Calu3 (cell line): ENCODE measurements at regions not wholly inside any gene's neighbourhood (a gene's known extent, or its start where the extent isn't known, plus 50 kb on each side); places are given as distances from the start of the nearest gene placed in this dataset.

Experiments
- BruUV-seq: library from RNA; stranded (reverse); fragments of 400-500 nt; replicated peaks from 2 replicates; lab custom pipeline; 2021; lab: Mats Ljungman, UMichigan
- CTCF ChIA-PET: fragments of 300-600 bp; sonication (Branson Sonifier 250); formaldehyde crosslinking; loops from one replicate; lab custom pipeline; 2022; ENCODE audit warnings: antibody characterized with exemption; lab: Charles Lee
- DNase-seq: peaks from one replicate; pipeline ENCODE4 v3.0.0; 2022
- H3K27ac Mint-ChIP-seq: one replicate; pipeline ENCODE4 v1.8.0; 2022; ENCODE audit warnings: mixed read lengths; ENCODE audit not compliant: unreplicated experiment
- H3K27me3 Mint-ChIP-seq: one replicate; pipeline ENCODE4 v1.8.0; 2022; ENCODE audit warnings: mixed read lengths; ENCODE audit not compliant: unreplicated experiment
- H3K36me3 Mint-ChIP-seq: one replicate; pipeline ENCODE4 v1.8.0; 2022; ENCODE audit warnings: mild to moderate bottlenecking, moderate library complexity, mixed read lengths; ENCODE audit not compliant: insufficient read depth, unreplicated experiment
- H3K4me1 Mint-ChIP-seq: one replicate; pipeline ENCODE4 v1.8.0; 2022; ENCODE audit warnings: mild to moderate bottlenecking, low read depth, mixed read lengths; ENCODE audit not compliant: unreplicated experiment
- H3K4me3 Mint-ChIP-seq: one replicate; pipeline ENCODE4 v1.8.0; 2022; ENCODE audit warnings: mild to moderate bottlenecking, low read depth, moderate library complexity, mixed read lengths; ENCODE audit not compliant: unreplicated experiment
- H3K9me3 Mint-ChIP-seq: one replicate; pipeline ENCODE4 v1.8.0; 2022; ENCODE audit warnings: low read depth, mixed read lengths; ENCODE audit not compliant: unreplicated experiment
- intact Hi-C: fragments of 100-400 bp; cut with micrococcal nuclease; formaldehyde crosslinking; loops from one replicate; pipeline ENCODE4 v1.10.0; 2022; ENCODE audit not compliant: unreplicated experiment
- TF ChIP-seq, protein P1 (sequence below): fragments of 200-600 bp; IDR thresholded peaks from one replicate; pipeline ENCODE4 v1.8.0; 2022; ENCODE audit warnings: antibody characterized with exemption; ENCODE audit not compliant: unreplicated experiment

- TF ChIP-seq, protein P1, sequence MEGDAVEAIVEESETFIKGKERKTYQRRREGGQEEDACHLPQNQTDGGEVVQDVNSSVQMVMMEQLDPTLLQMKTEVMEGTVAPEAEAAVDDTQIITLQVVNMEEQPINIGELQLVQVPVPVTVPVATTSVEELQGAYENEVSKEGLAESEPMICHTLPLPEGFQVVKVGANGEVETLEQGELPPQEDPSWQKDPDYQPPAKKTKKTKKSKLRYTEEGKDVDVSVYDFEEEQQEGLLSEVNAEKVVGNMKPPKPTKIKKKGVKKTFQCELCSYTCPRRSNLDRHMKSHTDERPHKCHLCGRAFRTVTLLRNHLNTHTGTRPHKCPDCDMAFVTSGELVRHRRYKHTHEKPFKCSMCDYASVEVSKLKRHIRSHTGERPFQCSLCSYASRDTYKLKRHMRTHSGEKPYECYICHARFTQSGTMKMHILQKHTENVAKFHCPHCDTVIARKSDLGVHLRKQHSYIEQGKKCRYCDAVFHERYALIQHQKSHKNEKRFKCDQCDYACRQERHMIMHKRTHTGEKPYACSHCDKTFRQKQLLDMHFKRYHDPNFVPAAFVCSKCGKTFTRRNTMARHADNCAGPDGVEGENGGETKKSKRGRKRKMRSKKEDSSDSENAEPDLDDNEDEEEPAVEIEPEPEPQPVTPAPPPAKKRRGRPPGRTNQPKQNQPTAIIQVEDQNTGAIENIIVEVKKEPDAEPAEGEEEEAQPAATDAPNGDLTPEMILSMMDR: no peak
- no peak for DNase-seq
- H3K4me3 Mint-ChIP-seq: no peak overlapping the region
- H3K27ac Mint-ChIP-seq: no peak overlapping the region
- BruUV-seq: no TSS peak
- CTCF ChIA-PET: no interaction called here
- intact Hi-C loops: no loop called here
- no peaks in the 10 kb centered on the region for H3K27me3 Mint-ChIP-seq
- H3K9me3 Mint-ChIP-seq: no peaks in the 10 kb centered on the region
- H3K36me3 Mint-ChIP-seq: no peaks in the 10 kb centered on the region
- no peaks in the 10 kb centered on the region for H3K4me1 Mint-ChIP-seq
Measured at GRCh38 chr1:219371471-219371870, 197.8 kb downstream of the LYPLAL1 start.

DNA sequence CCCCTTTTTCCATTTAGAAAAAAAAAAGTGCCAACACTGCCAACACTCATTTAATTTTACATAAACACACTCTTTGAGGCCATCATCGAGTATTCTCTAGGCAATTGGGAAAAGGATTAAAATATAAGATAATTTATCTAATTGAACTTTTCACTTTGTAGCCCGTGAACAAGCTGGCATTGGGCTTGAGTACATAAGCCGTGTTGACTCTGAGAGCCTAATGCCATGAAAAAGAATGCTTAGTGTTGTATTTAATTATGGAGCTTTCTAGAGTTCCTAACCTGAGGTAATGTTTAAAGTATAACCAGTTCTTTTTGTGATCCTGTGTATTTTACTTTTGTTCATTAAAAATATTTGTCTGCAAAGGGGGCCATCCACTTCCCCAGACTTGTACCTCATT is 193.8 kb downstream of the LYPLAL1 start:
- Mint-ChIP-seq H3K4me3 (no peak overlapping the region), H3K36me3 (no peaks in the 10 kb centered on the region), H3K4me1 (no peaks in the 10 kb centered on the region), H3K27me3 (no peaks in the 10 kb centered on the region), H3K27ac (no peak overlapping the region), H3K9me3 (no peaks in the 10 kb centered on the region)
- intact Hi-C loops: no loop called here
- DNase-seq: no peak
- BruUV-seq: no TSS peak
- TF ChIP-seq, protein P1: no peak
- CTCF ChIA-PET: no interaction called here

DNA sequence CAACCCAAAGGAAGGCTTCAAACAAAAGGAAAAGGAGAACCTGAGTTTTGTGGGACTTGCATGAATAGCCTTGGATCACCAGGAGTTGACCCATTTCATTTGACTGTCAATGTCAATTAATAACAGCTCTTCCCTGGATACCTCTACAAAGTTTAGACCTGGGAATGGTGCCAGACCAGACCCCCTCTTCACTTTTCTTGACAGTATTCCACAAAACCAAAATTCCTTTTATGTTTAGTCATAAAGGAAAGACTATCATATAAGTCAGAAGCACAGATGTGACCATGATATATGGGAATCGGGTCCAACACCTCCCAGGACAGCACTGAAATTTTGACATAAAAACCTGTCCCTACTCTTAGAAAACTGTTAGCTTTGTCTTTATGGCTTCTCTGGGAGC is 191.8 kb downstream of the LYPLAL1 start:
- no peaks in the 10 kb centered on the region for H3K4me1 Mint-ChIP-seq
- DNase-seq: no peak
- CTCF ChIA-PET: interaction anchor here (0.9 kb wide), 1 partner anchor 16 kb away, joined by 3 read pairs; no protein-coding TSS in a partner anchor
- no peaks in the 10 kb centered on the region for H3K27me3 Mint-ChIP-seq
- BruUV-seq: no TSS peak
- intact Hi-C loops: no loop called here
- no peak overlapping the region for H3K27ac Mint-ChIP-seq
- H3K9me3 Mint-ChIP-seq: no peaks in the 10 kb centered on the region
- H3K36me3 Mint-ChIP-seq: no peaks in the 10 kb centered on the region
- TF ChIP-seq, protein P1: no peak
- H3K4me3 Mint-ChIP-seq: no peak overlapping the region

DNA sequence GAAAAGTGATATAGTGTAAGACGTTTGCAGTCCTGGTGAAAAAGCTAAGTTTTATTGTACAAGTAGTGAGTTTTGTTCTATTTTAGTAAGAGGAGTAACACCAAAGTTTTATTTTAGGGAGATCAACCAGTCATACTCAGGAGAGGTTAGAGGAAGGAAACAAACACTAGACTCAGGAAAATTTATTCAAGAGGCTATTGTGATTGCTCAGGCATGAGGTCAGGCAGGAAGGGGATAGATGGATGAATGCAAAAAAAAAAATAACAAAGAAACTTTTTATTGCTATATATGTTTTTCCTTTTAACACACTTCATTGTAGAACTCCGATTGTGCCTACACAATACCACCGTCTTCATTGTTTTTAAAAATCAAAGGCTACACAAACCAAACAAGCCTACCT is 189.0 kb downstream of the LYPLAL1 start:
- H3K9me3 Mint-ChIP-seq: no peaks in the 10 kb centered on the region
- TF ChIP-seq, protein P1: no peak
- H3K27ac Mint-ChIP-seq: no peak overlapping the region
- intact Hi-C loops: no loop called here
- H3K36me3 Mint-ChIP-seq: no peaks in the 10 kb centered on the region
- no TSS peak for BruUV-seq
- H3K4me3 Mint-ChIP-seq: no peak overlapping the region
- H3K4me1 Mint-ChIP-seq: no peaks in the 10 kb centered on the region
- H3K27me3 Mint-ChIP-seq: no peaks in the 10 kb centered on the region
- CTCF ChIA-PET: no interaction called here
- DNase-seq: no peak
